GM19467 (cell line): ENCODE measurements at regions not wholly inside any gene's neighbourhood (a gene's known extent, or its start where the extent isn't known, plus 50 kb on each side); places are given as distances from the start of the nearest gene placed in this dataset.

Source experiments
- ATAC-seq: cut with Tn5 transposase; IDR thresholded peaks from one replicate; pipeline ENCODE4 v1.9.1; 2021; ENCODE audit warnings: mild to moderate bottlenecking, moderate library complexity; ENCODE audit not compliant: unreplicated experiment

DNA sequence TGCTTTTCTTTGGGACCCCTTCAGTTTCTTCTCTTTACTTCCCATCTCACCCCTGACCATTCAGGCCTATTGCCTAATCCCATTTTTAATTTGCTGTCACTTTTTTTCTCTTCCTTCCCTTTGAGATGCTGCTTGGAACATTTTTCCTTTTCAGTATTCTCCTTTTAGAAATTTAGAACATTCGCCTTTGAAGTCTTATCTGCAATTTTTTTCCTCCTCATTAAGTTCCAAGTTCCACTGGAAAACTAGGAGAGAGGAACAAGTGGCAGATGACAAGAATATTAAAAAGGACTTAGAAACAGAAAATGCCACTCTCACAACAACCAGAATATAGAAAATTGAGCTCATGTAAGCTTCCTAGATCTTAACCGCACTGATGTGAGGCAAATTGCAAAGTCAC lies 126.6 kb downstream of the PSMG1 start:
- ATAC-seq: no peak

DNA sequence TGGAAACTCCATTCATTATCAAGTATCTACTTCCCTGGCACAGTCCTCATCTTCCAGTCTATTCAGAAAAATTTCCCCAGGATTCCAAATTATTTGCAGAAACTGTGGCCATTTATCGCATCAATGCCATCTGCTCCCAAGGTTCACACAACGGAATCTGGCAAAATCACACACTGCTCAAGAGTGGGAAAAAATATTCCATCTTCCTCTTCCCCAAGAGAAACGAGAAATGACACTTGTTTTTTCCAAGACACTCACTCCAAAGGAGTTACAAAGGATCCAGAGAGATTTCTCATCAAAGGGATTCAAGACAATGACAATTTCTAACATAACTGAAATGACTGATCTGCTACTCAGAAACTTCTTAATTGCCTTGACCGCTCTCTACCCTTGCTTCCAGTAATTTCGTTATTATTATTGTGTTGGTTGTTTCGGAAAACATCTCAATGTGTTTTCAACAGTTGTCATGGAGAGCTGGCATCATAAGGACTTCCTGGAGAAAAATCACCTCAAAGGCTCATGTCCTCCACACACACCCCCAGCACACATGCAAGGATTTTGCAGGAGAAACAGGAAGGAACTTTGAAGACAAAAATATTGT lies 128.0 kb downstream of the PSMG1 start:
- ATAC-seq: no peak

DNA sequence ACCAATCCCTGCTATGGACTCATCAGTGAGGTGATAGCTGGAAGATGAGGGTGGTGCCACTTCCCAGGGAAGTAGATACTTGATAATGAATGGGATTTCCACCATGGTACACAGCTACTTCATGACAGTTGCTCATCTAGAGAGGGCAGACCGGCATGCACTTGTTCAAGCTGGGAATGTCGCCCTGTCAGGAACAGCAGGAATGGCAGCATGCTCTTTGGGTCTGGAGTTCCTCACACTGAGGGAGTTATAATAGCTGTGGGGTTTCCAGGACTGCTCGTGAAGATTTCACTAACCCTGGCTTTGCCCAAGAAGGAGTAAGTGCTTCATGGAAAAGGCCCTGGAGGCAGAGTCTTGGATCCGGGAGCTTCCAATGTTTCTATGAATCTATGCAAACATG lies 129.2 kb downstream of the PSMG1 start:
- no peak for ATAC-seq

DNA sequence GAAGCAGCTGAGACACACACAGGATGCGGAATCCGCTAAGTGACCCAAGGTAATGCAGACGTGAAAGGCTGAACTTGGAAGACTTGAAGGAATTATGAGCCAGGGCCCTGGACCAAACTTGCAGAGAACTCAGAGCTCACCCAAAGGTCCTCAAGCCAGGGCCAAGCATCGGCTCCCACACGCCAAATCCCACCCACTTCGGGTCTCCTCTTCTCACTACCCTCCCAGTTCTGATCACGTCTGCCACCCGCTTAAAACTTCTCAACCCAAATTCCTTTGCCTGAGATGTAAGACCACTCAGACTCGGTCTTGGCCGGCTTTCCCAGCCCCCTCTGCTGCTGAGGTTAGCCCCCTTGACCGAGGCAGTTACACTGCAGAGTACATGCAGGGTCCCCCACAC lies 130.1 kb downstream of the PSMG1 start:
- ATAC-seq: no peak

DNA sequence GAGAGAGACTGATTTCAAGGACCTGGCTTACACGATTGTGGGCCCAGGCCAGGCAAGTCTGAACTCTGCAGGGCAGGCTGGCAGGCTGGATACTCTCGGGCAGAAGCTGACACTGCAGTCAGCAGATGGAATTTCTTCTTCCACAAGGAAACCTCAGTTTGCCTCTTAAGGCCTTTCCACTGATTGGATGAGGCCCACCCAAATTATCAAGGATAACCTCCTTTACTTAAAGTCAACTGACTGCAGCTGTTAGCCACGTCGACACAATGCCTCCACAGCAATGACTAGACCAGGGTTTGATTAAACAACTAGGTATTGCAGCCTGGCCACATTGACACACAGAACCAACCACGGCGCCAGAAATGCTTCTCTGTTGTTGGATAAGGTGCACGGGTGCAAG lies 130.5 kb downstream of the PSMG1 start:
- no peak for ATAC-seq

DNA sequence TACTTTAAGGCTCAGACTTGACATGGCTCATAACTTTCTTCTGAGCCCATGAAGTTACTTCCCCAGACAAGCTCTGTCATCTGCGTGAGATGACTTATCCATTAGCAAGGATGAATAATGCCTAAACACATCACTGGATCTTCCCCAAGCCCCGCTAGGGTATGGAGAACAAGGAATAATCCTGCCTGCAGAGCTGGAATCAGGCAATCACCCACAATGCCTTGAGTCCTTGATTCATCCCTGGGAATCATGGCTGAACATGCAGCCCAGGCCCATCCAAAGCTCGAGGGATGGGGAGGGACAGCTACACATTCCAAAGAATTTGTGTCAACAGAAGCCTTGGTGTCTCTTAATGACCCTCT lies 131.7 kb downstream of the PSMG1 start:
- ATAC-seq: no peak

DNA sequence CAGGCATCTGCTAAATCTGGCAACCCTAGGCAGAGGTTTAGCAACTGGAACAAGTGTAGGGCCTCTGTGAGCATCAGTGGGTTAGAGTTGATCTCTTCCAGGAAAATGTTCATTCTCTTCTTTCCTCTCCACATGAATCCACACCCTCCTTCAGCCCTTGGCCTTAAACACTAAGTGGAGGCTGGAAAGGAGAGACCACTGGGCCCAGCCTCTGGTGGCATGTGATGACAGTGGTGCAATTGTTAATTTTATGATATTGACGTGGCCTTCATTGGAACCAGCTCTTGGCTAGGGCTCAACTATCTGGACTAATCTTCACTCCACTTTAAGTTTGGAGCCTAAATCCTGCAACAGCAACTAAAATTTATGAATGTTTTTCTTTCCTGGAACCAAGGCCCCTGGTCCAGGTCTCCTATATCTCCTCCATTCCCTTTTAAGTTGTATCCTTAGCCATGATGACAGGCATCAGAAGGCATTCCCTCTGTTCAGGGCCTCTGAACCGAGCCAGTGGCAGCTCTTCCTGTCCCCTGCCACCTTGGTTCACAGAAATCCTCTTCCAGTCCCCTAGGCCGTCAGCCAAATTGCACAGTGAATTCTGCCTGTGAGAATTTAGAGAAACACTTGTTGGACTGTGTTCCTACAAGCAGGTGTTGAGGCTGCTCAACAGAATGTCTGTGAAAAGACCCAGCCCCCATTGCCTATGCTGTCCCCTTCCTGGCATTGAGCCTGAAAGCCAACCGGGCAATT lies 132.2 kb downstream of the PSMG1 start:
- ATAC-seq: no peak

DNA sequence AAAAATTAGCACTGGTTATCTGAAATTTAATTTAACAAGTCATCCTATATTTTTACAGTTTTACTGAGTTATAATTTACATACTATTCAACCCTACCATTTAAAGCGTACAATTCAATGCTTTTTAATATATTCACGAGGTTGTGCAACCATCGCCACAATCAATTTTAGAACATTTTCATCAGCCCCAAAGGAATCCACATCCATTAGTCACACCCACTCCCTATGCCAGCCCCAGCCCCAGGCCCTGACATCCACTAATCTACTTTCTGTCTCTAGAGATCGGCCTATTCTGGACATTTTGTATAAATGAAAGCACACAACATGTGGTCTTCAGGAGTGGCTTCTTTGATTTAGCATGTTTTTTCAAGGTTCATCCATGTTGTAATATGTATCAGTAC lies 134.7 kb downstream of the PSMG1 start:
- ATAC-seq: no peak

DNA sequence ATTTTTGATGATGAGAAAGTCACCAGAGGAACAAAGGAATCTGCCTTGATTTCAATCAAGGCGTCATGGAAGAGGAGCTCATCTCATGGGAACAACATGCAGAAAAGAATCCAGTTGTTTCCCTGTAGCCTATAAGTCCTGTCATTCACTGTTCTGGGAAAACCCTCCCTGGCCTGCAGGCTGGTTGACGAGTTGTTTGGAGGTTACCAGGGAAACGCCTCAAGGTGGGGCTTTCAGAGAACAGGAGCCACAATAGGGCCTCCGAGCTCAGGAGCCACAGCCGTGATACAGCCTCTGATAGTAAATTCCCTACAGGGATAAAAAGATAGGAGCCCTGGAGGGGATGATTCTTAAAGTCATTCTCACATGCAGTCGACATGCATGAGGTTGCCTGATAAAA lies 135.2 kb downstream of the PSMG1 start:
- no peak for ATAC-seq

DNA sequence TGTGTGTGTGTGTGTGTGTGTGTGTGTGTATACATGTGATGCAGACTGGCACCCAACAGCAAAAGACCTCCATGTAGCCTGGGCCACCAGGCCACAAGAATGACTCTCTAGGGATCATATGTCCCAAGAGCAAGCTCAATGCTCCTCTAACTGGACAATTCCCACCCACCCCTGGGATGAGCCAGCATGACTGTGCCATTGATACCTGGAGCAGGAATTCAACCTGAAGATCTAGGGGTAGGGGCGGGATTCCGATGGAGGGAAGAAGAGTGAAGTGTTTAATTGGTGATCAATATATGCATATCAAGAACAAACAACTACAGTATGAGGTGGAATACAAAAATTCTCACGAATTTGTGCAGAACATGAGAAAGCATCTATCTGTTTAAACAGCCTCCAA lies 136.2 kb downstream of the PSMG1 start:
- ATAC-seq: no peak

DNA sequence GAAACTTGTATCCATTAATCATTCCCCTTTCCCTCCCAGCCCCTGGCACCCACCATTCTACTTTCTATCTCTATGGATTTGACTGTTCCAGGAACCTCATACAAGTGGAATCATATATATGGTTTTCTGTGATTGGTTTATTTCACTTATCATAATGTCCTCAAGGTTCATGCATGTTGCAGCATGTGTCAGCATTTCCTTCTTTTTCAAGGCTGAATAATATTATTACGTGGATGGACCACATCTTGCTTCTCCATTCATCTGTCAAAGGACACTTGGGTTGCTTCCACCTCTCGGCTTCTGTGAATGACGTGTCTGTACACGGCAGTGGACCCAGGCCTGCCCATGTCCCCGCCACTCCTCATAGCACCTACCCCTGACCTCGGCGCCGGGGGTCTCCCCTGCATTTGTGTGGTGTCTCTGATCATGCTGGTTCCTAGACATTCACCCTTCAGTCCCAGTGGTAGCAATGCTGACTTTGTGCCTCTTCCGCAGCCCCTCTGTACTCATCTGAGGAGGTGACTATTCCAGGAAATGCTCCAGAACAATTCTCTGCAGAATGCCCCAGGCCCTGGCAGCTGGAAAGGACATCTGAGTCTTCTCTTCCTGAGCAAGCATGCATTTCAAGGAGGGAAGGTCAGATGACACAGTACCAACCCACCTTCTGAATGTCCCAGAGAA lies 136.9 kb downstream of the PSMG1 start:
- no peak for ATAC-seq

DNA sequence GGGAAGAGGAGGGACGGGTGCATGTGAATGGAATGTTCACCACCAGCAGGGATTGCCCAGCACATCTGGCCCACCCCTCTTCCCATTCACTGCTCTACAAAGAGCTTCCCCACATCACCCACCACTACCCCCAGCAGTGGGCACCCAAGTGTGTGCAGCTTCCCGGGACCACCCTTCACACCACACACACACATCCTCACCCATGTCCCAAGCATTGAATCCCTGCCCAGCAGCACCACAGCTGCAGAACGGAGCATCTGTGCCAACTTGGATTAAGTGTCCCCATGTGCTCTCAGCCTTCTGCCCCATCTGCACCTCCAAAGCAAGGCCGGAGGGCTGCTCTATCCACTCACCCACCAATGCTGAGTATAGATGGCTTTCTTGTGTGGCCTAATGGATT lies 141.4 kb downstream of the PSMG1 start:
- ATAC-seq: no peak

DNA sequence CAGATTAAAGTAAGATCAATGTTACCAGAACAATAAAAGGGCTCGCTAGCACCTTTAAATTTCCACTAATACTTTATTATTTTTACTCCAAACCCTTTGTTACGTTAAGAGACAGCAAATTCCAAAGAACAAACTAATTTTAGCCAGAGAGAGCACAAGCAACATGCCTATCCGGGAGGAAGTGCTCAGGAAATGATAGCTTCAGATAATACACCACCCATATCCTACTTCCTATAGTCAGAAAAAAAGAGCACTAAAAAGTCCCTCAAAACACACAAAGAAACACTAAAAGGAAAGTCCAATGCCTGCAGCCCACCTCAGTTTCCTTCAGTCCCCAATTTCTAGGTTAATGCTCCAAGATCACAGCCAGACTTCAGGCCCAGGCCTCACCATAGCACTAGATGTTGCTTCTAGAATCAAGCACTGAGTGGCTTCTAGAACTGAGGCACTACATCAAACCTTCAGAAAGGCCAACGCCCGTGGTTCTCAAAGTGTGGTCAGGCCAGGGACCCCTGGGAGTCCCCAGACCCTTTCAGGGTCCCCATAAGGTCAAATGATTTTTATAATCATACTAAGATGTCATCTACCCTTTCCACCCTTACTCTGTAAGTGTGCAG lies 142.6 kb downstream of the PSMG1 start:
- ATAC-seq: no peak

DNA sequence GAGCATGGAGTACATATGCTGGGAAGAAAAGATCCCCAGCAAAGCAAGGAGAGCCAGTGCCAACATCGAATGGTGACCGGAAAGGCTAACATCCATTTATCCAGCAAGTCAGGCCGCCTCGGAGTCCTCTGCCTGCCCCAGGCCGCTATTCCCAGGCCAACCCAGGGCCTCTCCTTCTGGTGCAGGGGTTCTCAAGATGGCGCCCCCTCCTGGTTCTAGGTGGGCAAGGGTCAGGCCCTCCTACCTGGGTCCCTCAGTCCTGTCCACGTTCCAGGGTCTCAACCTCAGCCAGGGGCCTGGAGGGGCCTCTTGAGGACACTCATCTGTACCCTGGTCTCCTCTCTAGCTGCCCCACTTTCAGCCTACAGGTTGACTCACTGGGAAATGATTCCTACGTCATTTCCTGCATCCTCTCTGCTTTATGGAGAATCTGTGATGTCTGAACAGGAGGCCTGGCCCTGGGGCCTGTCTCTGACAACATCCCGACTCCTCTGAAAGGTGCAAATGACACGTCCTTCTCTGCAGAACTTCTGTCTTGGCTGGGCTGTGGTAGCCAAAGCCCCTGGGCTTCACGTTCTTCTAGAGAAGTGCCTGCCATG lies 145.3 kb downstream of the PSMG1 start:
- no peak for ATAC-seq

DNA sequence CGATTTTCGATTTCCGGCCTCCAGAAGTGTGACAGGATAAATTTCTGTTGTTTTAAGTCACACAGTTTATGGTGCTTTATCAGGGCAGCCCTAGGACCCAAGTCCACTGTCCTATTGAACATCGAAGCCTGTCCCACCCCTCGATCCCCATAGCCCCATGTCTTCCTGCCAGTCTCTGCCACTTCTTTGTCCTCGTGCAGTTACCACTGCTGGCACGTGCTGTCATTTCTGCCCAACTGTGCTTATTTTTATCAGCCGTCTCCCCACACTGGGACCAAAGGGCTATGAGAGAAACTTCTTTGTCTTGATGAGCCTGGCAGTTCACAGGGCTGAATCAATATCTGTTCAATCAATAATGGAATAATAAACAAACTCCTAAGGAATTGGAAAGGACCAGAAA lies 146.7 kb downstream of the PSMG1 start:
- no peak for ATAC-seq

DNA sequence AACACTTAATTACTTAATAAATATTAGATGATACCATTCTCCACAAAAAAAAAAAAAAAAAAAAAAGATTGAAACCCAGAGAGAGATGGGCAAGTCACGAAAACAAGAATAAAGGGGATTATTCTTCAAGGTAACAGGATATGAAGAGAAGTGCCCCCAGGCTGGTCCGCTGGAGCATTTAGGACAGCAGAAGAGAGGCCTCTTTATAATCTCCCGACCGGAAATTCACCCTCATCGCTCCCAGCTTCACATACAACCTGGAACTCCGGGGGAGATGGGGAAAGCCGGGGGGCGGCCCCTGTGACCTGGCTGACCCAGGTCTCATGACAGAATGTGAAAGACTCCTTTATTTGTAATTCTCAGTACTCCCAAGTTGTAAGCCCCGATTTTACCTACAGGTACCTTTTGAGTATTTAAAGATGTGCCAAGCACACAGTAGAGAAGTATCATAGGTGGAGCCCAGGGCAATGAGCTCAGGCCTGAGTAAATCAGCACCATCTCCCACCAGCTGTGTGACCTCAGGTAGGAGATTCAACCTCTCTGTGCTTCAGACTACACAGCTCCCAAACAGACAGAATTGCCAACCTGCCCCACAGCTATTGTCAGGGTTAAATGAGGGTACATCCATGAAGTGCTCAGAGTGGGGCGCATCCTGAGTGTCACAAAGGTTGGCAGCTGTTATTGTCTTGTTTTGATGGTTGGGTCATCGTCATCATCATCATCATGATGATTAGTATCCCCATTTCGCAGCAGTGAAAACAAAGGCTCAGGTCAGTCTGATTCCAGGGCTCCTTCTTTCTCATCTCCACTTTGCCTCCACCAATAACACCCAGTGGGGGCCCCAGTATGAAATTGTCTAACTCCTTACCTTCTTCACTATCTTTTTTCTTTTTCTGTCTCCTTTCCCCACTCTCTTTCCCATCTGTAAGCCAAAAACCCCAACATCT lies 148.4 kb downstream of the PSMG1 start:
- no peak for ATAC-seq

DNA sequence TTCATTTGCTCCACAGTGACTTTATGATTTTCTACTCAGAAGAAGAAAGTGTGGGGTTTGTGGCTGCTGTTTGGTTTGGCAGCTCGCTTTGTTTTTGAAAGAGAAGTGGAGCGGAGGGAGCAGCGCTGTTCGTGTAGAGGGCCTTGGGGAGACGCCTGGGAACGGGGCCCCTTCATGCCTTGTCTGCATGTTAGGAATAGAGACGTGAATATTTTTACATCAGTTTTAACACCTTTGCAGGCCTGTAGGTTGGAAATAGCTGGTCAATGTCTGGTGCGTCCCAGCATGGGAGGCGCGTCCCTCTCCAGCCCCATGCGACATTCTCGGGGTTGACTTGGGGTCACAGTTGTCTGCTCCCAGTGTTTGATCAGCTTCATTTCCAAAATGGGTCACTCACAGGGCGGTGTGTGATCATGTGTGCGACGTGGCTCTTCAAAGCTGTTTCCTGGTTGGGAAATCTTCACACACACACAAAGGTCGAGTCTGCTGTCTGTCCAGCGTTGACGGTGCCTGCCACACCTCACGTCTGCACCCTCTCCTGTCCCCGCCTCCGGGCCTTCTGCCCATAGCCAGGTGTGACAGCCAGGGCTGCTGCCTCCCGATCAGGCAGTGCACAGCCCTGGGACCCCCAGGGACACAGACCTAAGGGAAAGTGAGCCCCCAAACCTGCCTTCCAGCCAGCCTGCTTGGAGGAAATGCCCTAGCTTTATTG lies 149.2 kb downstream of the PSMG1 start:
- no peak for ATAC-seq

DNA sequence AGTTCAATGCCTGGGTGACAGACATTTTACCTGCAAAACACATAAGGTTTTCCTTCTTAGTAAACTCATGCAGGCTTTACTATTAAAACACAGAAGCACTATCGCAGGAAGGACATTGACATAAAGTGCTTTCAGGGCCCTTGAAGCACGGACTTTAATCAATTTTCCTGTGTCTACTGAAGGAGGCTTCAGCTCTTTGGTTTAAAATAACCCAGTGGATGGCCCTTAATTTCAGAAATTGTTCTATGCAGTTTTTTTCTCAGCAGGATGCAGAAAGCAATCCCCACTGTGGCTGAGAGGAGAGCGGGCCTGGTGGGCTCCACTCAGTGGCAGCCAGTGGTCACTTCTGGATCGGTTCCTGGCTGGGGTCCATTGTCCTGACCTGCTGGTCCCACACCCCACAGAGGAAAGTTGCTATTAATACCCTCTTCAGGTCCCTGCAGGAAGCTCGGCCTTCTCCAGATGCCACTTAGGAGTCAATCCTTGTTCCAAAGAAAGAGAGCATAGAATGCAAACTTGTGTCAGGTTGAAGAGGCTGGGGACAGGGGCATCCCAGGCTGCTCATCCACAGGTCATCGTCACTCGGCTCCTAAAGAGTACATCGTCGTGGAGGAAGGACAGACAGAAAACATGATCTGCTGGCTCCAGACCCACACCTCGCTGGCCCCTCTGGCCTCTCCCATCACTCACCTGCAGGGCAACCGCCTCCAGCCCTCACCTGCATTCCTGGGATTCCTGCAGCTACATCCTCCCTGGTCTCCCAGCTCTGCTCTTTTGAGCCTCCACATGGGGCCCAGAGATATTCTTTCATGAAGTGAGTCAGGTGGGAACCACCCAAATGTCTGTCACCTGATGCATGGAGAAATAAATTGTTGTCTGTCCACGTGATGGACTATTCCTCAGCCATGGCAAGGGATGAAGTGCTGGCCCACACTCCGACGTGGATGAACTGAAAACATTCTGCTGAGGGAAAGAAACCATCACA lies 153.1 kb downstream of the PSMG1 start:
- ATAC-seq: no peak
